ENCODE measurements at regions not wholly inside any gene's neighbourhood (a gene's known extent, or its start where the extent isn't known, plus 50 kb on each side); places are given as distances from the start of the nearest gene placed in this dataset.

GRCh38 chr17:33474789-33475188, 181.7 kb upstream of the ASIC2 start:
- TF ChIP-seq CTCF (IDR thresholded peaks at IDR 0.05; ENCODE audit: low read length) (no peak), EZH2 (IDR thresholded peaks at IDR 0.05; ENCODE audit: borderline replicate concordance, low read length) (no peak)
